IPS DF 6.9 (cell line): ENCODE measurements at regions not wholly inside any gene's neighbourhood (a gene's known extent, or its start where the extent isn't known, plus 50 kb on each side); places are given as distances from the start of the nearest gene placed in this dataset.

Source experiments
- DNase-seq: peaks from one replicate; pipeline ENCODE4 v3.0.0-alpha.2; 2013; ENCODE audit warnings: low read depth, low spot score
- H3K27ac ChIP-seq: one replicate; pipeline ENCODE4 v1.5.1; 2013; ENCODE audit warnings: low read length, control low read depth
- H3K27me3 ChIP-seq: 2 replicates; pipeline ENCODE4 v1.6.1; 2013; ENCODE audit warnings: mild to moderate bottlenecking, low read length; ENCODE audit not compliant: control insufficient read depth, insufficient read depth
- H3K36me3 ChIP-seq: 2 replicates; pipeline ENCODE4 v1.6.1; 2013; ENCODE audit warnings: low read length; ENCODE audit not compliant: control insufficient read depth, insufficient read depth
- H3K4me1 ChIP-seq: 2 replicates; pipeline ENCODE4 v1.6.1; 2013; ENCODE audit warnings: low read length; ENCODE audit not compliant: control insufficient read depth, insufficient read depth
- H3K4me3 ChIP-seq: 2 replicates; pipeline ENCODE4 v1.5.1; 2013; ENCODE audit warnings: mild to moderate bottlenecking, low read length
- H3K9me3 ChIP-seq: 2 replicates; pipeline ENCODE4 v1.6.1; 2013; ENCODE audit warnings: low read length, inconsistent platforms; ENCODE audit not compliant: control insufficient read depth, insufficient read depth
- WGBS: extraction: QIAGEN DNeasy Blood & Tissue Kit; methylation state at CpG from one replicate; pipeline ENCODE4 v1.1.7; 2013; ENCODE audit warnings: mixed read lengths, missing lambda C conversion rate; ENCODE audit not compliant: insufficient read length, insufficient coverage; 5-methylcytosine and 5-hydroxymethylcytosine counted together

DNA sequence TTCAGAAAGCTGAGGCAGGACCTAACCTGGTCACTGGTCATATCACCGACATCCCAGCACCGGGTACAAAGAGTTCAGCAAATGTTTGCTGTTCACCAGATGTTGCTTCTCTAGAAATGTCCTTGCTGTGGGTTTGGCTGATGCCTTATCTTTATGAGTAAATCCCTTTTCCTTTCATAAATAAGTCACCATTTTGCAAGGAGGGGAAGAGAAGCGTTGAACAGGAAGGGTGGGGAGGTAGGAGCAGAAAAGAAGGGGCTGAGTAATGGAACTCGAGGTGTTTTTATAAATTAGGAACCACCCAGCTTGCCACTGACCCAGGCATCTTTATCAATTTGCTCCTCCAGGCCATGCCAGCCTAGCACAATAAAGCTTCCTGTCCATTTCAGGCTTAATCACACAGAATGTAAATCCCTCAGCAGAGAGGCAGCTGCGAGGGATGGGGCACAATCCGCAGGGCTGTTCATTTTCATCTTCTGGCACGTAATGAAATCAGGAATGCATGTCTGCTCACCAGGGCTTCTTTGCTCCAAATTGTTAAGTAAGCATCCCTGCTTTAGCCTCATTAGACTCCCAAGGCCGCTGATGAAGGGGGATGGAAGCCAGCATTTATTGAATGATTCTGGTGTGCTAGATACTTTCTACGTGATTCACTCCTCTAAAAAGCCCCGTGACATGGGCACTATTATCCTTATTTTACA lies 371.9 kb upstream of the CHD6 start:
- no peak for DNase-seq
- no peaks in the 10 kb centered on the region for H3K27me3 ChIP-seq
- no peak overlapping the region for H3K27ac ChIP-seq
- H3K4me3 ChIP-seq = no peak overlapping the region
- H3K36me3 ChIP-seq = no peaks in the 10 kb centered on the region
- no peaks in the 10 kb centered on the region for H3K4me1 ChIP-seq
- H3K9me3 ChIP-seq = no peaks in the 10 kb centered on the region
- WGBS = no CpG with 5 or more reads among the region's 10 CpGs

GRCh38 chr20:41989039-41989679 lies 371.0 kb upstream of the CHD6 start:
- no peaks in the 10 kb centered on the region for H3K36me3 ChIP-seq
- no peaks in the 10 kb centered on the region for H3K9me3 ChIP-seq
- no peaks in the 10 kb centered on the region for H3K27me3 ChIP-seq
- H3K4me1 ChIP-seq = no peaks in the 10 kb centered on the region
- DNase-seq = no peak
- WGBS = no CpG with 5 or more reads among the region's 3 CpGs
- no peak overlapping the region for H3K4me3 ChIP-seq
- H3K27ac ChIP-seq = no peak overlapping the region

DNA sequence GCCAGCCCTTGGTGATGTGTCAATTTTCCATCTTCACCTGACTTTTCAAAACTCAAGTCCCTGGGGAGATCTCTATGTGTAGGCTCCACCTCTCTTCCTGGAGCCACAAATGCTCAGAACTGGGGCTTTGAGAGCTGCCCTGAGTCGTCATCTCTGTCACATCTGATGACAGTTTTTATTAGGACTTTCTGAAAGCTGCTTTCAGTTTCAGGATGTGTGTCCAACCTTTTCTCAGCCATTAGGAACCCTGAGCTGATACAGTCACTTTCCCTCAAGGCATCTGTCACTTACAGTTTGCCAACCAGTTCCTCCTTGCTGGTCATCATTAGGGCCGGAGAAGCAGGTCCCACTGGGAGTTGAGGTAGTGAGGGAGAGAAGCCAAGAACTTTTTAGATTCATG lies 365.9 kb upstream of the CHD6 start:
- Histone ChIP-seq H3K9me3 (no peaks in the 10 kb centered on the region), H3K27ac (no peak overlapping the region), H3K27me3 (no peaks in the 10 kb centered on the region), H3K36me3 (no peaks in the 10 kb centered on the region), H3K4me1 (no peaks in the 10 kb centered on the region), H3K4me3 (no peak overlapping the region)
- WGBS = no CpG with 5 or more reads among the region's 2 CpGs
- DNase-seq = no peak

DNA sequence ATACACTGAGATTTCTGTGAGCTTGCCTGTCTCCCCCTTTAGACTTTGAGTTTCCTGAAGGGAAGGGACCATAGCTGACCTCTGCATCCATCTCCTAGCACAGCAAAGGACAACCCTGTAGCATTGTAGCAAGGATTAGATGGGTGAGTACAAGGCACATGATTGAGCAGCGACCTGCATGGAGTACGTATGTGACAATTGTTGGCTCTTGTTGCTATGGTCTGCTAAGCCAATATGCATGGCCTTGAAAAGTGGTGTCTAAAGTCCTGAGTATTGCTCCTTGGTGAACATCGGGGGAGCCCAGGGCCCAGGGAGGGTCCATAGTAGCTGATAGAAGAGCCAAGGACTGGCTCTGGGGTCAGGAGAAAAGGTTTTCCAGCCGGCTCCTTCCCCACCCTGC lies 365.0 kb upstream of the CHD6 start:
- no peaks in the 10 kb centered on the region for H3K27me3 ChIP-seq
- H3K9me3 ChIP-seq = no peaks in the 10 kb centered on the region
- no peaks in the 10 kb centered on the region for H3K4me1 ChIP-seq
- no peak overlapping the region for H3K27ac ChIP-seq
- no peak overlapping the region for H3K4me3 ChIP-seq
- DNase-seq = no peak
- no CpG with 5 or more reads among the region's 4 CpGs for WGBS
- H3K36me3 ChIP-seq = no peaks in the 10 kb centered on the region

DNA sequence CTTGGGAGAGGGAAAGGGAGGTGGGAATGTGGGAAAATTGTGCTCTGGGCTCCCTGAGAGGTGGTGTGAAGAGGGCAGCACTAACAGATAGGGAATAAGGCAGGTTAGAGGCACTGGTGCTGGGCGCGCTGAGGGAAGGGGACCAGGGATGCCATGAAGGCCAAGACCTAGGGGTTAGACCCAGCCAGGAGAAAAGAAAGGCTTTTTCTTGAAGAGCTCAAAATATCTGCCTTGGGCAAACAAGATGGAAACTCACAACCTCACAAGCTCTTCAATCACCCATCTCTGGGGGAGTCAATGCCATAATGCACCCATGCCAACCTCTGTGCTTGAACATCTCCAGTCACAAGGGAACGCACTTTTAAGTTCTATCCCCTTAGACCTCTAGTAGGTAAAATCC lies 363.6 kb upstream of the CHD6 start:
- Histone ChIP-seq H3K4me3 (no peak overlapping the region), H3K36me3 (no peaks in the 10 kb centered on the region), H3K27me3 (no peaks in the 10 kb centered on the region), H3K9me3 (no peaks in the 10 kb centered on the region), H3K27ac (no peak overlapping the region), H3K4me1 (no peaks in the 10 kb centered on the region)
- no peak for DNase-seq
- WGBS = no CpG with 5 or more reads among the region's 3 CpGs

GRCh38 chr20:41978875-41979274 lies 360.7 kb upstream of the CHD6 start:
- no peak for DNase-seq
- no peak overlapping the region for H3K27ac ChIP-seq
- H3K36me3 ChIP-seq = no peaks in the 10 kb centered on the region
- H3K4me3 ChIP-seq = no peak overlapping the region
- no peaks in the 10 kb centered on the region for H3K27me3 ChIP-seq
- no peaks in the 10 kb centered on the region for H3K4me1 ChIP-seq
- no peaks in the 10 kb centered on the region for H3K9me3 ChIP-seq
- WGBS = no CpG with 5 or more reads among the region's 4 CpGs

GRCh38 chr20:41978246-41978790 lies 360.1 kb upstream of the CHD6 start:
- no peak overlapping the region for H3K4me3 ChIP-seq
- no peaks in the 10 kb centered on the region for H3K36me3 ChIP-seq
- DNase-seq = no peak
- H3K27ac ChIP-seq = no peak overlapping the region
- WGBS = no CpG with 5 or more reads among the region's 4 CpGs
- no peaks in the 10 kb centered on the region for H3K4me1 ChIP-seq
- no peaks in the 10 kb centered on the region for H3K9me3 ChIP-seq
- no peaks in the 10 kb centered on the region for H3K27me3 ChIP-seq

DNA sequence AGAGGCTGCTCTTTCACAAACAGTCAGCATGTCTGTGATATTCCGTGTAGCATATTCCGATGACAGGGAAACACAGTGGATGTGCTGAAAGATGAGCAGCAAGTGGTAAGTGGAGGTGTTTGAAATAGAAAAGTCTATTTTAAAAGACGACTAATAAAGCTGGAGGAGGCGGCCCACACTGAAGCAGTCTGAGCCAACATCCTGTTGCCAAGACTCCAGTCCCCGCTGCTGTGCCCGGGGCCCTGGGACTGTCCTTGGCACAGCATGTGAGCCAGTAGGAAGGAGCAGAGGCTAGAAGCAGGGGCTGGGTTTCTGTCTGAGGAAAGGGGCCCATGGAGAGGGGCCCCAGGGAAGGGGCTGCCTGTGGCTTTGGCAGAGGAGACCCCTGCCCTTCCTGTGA lies 351.5 kb upstream of the CHD6 start:
- no peaks in the 10 kb centered on the region; the same call in 1 of the 2 replicates for H3K36me3 ChIP-seq
- peaks cover 2% of the 10 kb centered on the region; the same call in 1 of the 2 replicates for H3K4me1 ChIP-seq
- no peak overlapping the region for H3K4me3 ChIP-seq
- H3K27ac ChIP-seq = no peak overlapping the region
- H3K9me3 ChIP-seq = no peaks in the 10 kb centered on the region
- no peaks in the 10 kb centered on the region for H3K27me3 ChIP-seq
- WGBS = no CpG with 5 or more reads among the region's 6 CpGs
- DNase-seq = no peak

DNA sequence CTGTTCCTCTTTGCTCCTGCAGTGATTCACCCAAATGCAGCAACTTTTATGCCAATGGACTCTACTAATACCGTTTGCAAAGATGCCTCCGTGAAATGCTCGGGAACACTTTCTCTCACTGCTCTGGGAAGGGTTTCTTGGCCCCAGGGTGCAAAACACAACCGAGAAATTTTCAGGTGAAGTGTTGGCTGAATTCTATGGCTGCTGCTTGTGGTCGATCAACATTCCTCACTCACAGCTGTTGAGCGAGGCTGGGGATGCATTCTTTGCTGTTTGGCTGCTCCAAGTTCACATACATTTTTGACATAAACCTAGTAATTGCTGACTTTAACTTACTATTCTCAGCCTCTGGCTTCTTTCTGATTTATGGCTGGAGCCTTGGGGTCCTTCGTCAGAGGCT lies 342.0 kb upstream of the CHD6 start:
- WGBS = no CpG with 5 or more reads among the region's 7 CpGs

GRCh38 chr20:41958391-41958790 lies 340.2 kb upstream of the CHD6 start:
- H3K4me1 ChIP-seq = no peaks in the 10 kb centered on the region
- DNase-seq = no peak
- H3K36me3 ChIP-seq = no peaks in the 10 kb centered on the region
- no peak overlapping the region for H3K27ac ChIP-seq
- H3K9me3 ChIP-seq = no peaks in the 10 kb centered on the region
- WGBS = no CpG with 5 or more reads among the region's 1 CpG
- no peaks in the 10 kb centered on the region for H3K27me3 ChIP-seq
- H3K4me3 ChIP-seq = no peak overlapping the region

More for the DNA sequence above, 342.0 kb upstream of the CHD6 start:
- H3K4me1 ChIP-seq = no peaks in the 10 kb centered on the region
- H3K27ac ChIP-seq = no peak overlapping the region
- no peaks in the 10 kb centered on the region for H3K36me3 ChIP-seq
- H3K9me3 ChIP-seq = no peaks in the 10 kb centered on the region
- H3K4me3 ChIP-seq = no peak overlapping the region
- no peaks in the 10 kb centered on the region for H3K27me3 ChIP-seq
- no peak for DNase-seq
